HG02610 (cell line): ENCODE measurements at regions not wholly inside any gene's neighbourhood (a gene's known extent, or its start where the extent isn't known, plus 50 kb on each side); places are given as distances from the start of the nearest gene placed in this dataset.
"Not testable (repeated sequence)": the region's sequence is repeated elsewhere in the genome, so short reads cannot be mapped to it uniquely, and the experiment has no call there.

ENCODE experiments used
- ATAC-seq: cut with Tn5 transposase; IDR thresholded peaks from one replicate; pipeline ENCODE4 v1.9.1; 2021; ENCODE audit warnings: mild to moderate bottlenecking, moderate library complexity; ENCODE audit not compliant: unreplicated experiment

DNA sequence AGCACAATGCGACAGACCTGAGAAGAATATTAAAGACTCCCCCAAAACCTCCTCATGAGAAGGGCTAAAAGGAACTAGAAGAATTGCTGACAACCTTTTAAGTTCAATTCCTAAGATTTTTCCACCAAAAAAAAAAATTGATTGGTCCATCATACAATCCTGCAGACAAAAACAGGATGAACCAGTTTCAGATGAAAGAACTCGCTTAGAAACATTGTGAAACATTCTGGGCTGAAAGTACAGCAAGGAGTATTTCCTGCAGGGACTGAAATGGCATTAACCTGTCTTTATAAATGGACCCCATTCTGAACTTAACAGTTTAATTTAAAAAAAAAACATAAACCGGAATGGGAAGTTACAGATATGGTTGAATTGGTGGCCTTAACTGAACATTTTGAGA lies 96.0 kb upstream of the FAM174B start:
- no peak for ATAC-seq

DNA sequence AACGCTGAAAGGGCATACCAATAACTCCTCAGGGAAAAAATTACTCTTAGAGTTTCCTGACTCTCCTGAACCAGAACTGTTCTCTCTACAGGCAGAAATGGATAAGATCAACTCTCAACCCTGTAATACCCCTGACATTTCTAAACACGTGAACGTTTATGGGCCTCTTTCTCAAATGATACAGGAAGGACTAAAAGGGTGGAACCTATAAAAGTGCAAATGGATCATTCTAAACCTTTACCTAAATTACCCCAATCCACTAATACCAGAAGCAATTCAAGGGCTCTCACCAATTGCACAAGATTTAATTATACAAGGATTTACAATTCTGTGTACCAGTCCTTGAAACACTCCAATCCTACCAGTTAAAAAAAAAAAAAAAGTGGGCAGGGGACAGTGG lies 98.0 kb upstream of the FAM174B start:
- no peak for ATAC-seq

DNA sequence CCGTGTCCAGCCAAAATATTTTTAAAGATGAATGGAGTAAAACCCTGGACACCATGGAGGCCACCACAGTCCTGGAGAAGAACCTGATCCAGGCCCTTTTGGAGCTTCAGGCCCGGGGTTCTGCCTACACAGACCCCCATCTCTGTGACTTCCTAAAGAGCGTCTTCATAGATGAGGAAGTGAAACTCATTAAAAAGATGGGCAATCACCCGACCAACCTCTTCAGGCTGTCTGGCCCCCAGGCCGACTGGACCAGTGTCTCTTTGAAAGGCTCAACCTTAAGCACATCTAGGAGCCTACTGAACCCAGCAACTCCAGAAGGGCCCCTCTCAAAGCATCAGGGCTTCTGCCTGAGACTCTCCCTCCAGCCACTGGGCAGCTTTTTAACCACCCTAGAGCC lies 107.9 kb upstream of the FAM174B start:
- ATAC-seq: no peak

DNA sequence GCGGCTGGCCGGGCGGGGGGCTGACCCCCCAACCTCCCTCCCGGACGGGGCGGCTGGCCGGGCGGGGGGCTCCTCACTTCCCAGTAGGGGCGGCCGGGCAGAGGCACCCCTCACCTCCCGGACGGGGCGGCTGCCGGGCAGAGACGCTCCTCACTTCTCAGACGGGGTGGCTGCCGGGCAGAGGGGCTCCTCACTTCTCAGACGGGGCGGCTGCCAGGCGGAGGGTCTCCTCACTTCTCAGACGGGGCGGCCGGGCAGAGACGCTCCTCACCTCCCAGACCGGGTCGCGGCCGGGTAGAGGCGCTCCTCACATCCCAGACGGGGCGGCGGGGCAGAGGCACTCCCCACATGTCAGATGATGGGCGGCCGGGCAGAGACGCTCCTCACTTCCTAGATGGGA lies 112.6 kb upstream of the FAM174B start:
- ATAC-seq: not testable (repeated sequence)

DNA sequence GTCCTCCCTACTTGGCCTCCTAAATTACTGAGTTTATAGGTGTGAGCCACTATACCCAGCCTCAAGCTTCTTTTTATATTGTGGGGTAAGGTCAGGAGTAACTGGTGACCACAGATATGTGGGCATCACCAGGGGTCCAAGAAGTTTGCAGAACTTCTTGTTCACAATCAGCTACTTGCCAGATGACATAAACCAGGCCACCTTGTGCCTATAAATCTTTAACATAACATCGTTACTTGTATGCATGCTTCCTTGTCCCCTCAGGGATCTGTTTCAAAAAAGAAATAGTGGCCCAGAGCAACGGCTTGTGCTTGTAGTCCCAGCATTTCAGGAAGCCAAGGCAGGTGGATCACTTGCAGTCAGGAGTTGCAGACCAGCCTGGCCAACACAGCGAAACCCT lies 115.1 kb upstream of the FAM174B start:
- ATAC-seq: no peak

DNA sequence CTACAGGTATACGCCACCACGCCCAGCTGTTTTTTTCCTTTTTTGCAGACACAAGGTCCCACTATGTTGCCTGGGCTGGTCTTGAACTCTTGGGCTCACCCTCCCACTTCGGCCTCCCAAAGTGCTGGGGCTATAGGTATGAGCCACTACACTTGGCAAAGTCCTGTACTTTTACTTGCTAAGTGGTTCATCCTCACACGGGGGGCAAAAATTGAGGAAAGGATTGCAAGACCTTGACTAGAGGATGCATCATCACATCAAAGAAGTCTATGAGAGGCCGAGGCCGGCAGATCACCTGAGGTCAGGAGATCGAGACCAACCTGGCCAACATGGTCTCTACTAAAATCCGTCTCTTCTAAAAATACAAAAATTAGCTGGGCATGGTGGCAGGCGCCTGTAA lies 116.5 kb upstream of the FAM174B start:
- ATAC-seq: no peak

DNA sequence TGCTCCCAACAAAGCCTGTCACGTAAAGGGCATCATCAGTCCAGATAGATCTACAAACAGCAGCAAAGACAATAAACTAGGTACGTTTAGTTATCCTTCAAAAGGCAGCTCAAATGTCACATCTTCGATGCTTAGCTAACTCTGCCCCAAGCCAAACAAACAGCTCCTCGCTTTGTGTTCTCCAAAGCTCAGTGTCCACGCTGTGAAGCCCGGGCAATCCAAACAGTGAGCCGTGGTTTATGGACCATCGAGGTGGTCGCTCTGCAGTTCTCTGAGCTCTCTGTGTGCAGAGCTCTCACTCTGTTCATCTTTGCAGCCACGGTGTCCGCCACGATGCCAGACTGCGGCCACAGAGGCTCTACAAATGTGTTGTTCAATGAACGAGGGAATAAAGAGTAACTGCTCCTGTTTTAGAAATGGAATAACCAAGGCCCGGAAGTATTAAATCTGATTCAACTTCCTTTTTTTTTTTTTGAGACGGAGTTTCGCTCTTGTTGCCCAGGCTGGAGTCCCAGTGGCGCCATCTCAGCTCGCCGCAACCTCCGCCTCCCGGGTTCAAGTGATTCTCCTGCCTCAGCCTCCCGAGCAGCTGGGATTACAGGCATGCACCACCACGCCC lies 117.2 kb upstream of the FAM174B start:
- ATAC-seq: no peak

DNA sequence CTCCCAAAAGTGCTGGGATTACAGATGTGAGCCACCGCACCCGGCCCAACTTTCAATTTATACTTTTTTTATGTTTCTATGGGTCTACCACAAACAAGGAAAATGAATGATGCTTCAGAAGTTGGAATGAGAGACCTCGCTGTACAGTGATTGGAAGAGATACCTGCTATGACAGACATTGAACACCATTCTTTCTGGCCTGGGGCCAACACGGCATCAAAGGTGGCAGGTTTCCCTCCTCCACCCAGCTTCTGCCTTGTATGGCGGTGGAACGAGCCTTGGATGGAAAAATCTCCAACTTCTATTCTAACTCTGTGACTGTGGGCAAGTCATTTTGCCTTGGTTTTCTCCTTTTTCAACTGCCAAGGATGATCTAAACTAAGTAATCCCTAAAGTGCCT lies 117.8 kb upstream of the FAM174B start:
- ATAC-seq: no peak

DNA sequence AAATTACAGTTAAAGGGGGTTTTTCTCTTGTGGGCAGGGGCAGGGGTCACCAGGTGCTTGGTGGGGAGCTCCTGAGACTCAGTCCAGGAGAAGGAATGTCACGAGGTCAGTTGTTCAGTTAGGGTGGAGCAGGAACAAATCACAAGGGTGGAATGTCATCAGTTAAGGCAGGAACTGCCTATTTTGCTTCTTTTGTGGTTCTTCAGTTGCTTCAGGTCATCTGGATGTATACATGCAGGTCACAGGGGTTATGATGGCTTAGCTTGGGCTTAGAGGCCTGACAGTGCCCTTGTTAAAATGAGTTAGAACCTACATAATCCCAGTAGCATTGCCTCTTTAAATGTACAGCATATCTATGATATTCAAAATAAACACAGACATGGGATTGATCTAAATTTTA lies 120.2 kb upstream of the CHD2 start:
- ATAC-seq: no peak

DNA sequence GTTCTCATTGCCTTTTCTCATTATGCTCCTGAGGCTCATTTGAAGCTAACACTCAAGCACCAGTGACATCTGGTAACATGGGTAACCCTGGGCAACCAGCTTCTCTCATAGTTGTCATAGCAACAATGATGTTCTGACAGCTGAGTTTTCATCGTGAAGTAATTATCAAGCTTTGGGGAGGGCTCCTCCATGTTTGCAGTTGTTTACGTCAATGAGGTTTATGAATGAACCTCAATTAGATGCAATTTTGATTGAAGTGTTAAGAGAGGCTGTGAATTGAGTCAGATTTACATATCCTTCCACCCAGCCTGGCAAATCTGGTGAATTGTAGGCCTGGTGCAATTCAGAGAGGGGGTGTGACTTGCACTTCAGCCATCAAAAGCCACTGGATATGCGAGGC lies 119.3 kb upstream of the CHD2 start:
- ATAC-seq: no peak

DNA sequence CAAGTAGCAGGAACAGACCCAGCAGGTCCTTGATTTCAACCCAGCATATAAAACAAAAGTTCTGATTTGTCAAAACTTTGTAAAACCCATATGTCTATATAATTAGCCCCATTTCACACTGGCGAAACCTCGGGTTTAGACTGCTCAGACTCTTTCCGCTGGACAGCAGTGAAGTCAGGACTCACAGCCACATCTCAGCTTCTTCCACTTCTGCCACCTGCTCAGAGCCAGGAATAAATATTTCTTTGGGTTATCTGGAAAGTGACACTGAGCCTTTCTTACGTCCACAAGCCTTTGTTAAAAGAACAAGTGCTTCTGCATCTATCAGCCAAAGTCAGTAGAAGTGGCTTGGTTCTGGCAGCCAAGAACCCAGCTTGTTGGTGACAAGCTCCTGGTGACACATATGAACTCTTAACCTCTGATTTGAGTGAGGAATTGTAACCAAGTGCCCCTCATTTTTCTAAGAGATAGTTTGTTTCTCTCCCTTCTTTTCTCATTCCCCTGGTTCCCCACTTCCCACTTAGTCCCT lies 118.1 kb upstream of the CHD2 start:
- ATAC-seq: no peak

DNA sequence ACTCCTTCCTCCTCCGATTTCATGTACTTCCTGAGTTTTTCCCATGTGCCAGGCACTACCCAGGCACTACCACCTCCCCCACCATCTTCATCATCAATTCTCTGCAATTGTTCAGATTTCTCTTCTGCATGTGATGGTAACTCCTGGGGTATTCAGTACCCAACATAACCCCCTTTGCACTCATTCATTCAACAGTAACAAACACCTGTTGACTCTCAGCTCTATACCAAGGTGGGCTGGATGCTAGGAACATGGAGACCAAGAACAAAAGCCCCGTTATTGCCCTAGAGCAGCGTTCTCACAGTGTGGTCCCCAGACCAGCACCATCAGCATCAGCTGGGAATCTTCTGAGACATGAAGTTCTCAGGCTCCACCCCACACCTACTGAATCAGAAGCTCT lies 113.0 kb upstream of the CHD2 start:
- no peak for ATAC-seq

DNA sequence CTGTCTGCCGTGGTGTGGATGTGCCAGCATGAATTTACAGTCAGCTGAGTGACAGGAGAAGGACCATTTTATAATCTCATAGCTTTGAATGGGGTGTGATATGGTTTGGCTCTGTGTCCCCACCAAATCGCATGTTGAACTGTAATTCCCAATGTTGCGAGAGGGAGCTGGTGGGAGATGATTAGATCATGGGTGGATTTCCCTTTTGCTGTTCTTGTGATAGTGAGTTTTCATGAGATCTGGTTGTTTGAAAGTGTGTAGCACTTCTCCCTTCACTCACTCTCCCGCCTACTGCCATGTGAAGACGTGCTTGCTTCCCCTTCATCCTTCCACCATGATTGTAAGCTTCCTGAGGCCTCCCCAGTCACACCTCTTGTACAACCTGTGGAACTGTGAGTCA lies 111.9 kb upstream of the CHD2 start:
- ATAC-seq: no peak

DNA sequence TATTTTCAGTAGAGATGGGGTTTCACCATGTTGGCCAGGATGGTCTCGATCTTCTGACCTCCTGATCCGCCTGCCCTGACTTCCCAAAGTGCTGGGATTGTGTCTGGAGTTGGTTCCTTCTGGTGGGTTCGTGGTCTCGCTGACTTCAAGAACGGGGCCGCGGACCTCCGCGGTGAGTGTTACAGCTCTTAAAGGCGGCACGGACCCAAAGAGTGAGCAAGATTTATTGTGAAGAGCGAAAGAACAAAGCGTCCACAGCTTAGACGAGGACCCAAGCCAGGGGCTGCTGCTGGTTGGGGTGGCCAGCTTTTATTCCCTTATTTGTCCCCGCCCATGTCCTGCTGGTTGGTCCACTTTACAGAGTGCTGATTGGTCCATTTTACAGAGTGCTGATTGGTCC lies 111.3 kb upstream of the CHD2 start:
- ATAC-seq: not testable (repeated sequence)

DNA sequence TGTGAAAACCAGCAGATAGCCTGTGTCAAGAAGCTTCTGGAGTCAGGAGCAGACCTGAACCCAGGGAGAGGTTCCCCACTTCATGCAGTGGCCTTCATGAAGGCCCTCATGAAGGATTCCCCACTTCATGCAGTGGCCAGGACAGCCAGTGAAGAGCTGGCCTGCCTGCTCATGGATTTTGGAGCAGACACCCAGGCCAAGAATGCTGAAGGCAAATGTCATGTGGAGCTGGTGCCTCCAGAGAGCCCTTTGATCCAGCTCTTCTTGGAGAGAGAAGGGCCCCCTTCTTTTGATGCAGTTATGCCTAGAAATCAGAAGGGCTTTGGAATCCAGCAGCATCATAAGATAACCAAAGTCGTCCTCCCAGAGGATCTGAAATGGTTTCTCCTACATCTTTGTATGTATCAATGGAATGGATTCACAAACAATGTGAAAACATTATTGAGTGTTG lies 103.9 kb upstream of the CHD2 start:
- no peak for ATAC-seq

DNA sequence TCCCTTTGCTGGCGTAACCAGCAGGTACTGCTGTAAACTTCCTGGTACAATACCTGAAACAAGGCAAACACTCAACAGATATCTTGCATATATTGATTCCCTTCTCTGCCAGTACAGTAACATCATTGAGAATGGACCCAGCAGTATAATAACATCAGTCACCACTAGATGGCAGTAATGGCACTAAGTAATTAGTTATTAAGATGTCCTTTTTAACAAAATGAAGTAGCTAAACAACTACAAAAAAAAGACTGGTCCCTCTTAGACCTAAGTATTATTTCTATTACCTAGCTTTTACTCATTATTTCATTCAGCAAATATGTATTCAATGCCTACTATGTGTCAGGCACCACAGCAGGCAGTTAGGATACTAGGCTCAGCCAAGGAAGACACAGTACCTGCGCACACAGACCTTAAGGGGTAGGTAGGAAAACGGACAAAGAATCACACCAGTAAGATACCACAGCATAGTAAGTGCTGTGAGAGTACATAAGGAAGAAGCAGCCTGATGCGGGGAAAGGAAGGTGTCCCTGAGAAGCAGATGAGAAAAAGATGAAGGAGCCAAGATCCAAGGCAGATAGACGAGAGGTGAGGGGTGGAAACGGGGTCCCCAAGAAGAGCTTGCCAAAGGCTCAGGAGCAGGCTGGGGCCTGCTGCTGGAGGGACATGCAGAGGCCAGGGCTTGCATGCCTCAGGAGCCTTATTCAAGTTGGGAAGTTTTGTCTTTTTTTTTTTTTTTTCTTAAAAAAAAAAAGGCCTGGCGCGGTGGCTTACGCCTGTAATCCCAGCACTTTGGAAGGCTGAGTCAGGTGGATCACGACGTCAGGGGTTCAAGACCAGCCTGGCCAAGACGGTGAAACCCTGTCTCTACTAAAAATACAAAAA lies 102.7 kb upstream of the CHD2 start:
- peak; percentile 73 for ATAC-seq

DNA sequence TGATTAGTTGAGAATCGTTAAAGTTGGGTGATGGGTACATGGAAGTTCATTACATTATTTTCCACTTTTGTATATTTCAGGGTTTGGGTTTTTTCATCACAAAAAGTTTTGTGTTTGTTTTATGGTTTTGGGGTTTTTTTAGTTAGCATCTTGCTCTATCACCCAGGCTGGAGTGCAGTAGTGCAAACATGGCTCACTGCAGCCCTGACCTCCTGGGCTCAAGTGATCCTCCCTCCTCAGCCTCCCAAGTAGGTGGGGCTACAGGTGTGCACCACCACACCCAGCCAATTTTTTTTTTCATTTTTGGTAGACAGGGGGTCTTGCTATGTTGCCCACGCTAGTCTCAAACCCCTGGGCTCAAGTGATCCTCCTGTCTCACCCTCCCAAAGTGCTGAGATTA lies 100.1 kb upstream of the CHD2 start:
- no peak for ATAC-seq

DNA sequence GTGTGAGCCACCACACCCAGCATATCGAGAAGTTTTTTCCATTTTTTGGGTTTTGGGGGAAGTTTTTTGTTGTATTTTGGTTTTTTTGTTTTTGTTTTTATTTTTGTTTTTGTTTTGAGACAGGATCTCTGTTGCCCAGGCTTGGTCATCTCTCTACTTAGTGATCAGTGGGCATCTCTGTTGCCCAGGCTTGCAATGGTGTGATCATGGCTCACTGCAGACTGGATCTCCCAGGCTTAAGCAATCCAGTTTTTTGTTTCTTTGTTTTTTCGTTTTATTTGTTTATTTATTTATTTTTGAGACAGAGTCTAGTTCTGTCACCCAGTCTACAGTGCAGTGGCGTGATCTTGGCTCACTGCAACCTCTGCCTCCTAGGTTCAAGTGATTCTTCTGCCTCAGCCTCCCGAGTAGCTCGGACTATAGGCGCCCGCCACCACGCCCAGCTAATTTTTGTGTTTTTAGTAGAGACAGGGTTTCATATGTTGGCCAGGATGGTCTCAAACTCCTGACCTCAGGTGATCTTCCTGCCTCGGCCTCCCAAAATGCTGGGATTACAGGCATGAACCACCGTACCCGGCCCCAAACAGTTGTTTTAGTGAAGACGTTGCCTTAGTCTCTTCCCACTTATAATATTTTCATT lies 99.6 kb upstream of the CHD2 start:
- not testable (repeated sequence) for ATAC-seq

DNA sequence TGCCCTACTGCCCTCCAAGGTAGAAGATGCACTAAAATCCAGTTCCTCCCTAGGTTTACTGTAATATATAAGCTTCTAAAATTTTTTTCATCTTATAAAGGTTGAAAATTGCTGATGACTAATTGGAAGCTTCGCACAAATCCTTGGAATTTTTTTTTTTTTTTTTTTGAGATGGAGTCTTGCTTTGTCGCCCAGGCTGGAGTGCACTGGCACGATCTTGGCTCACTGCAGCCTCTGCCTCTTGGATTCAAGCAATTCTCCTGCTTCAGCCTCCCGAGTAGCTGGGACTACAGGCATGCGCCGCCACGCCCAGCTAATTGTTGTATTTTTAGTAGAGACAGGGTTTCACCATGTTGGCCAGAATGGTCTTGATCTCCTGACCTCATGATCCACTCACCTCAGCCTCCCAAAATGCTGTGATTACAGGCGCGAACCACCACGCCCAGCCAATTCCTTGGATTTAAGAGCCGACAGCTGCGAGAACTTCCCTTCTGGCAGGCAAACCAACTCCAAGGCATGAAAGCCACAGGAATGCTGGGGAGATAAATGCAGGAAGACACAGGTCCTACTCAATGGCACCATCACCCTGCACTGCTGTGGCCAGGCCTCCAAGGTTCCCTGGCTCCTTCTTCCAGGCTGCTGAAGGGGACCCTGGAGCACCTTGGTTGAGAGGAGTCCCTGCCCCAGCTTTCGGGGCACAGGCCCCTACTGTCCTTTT lies 98.9 kb upstream of the CHD2 start:
- not testable (repeated sequence) for ATAC-seq

DNA sequence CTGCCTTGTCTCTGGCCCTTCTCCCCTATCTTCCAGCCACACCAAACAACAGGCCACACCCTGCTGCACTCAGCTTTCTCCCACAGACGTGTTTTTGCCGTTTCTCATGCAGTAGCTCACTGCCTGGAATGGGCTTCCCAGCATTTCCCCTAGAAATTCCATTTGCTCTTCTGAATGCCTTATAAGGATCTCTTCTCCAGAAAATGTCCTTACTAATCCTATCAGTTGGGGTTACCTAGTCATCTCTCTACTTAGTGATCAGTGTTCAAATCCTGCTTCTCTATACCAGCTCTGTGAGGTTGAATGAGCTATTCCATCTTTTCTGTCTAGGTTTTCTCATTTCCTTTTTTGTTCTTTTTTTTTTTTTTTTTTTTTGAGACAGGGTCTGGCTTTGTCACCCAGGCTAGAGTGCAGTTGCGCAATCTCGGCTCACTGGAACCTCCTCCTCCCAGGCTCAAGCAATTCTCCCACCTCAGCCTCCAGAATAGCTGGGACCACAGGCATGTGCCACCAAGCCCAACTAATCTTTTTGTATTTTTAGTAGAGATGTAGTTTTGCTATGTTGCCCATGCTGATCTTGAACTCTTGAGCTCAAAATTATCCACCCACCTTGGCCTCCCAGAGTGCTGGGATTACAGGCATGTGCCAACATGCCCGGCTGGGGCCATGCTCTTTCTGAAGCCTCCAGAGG lies 98.2 kb upstream of the CHD2 start:
- no peak for ATAC-seq

DNA sequence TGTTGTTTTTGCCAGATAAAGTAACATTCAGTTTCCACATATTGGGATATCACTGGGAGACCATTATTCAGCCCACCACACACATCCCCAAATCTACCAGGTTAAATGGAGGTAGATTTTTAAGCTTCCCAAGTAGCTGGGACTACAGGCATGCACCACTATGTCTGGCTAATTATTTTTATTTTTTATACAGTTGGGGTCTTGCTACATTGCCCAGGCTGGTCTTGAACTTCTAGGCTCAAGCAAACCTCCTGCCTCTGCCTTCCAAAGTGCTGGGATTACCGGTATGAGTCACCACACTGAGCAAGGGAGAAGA lies 96.6 kb upstream of the CHD2 start:
- ATAC-seq: no peak
